GM21423 (cell line): ENCODE measurements at regions not wholly inside any gene's neighbourhood (a gene's known extent, or its start where the extent isn't known, plus 50 kb on each side); places are given as distances from the start of the nearest gene placed in this dataset.
A peak's percentile ranks its signal among the peaks of the same experiment; 100 is the strongest.

ENCODE experiments used
- ATAC-seq: cut with Tn5 transposase; IDR thresholded peaks from one replicate; pipeline ENCODE4 v1.9.1; 2021; ENCODE audit warnings: mild to moderate bottlenecking, moderate library complexity; ENCODE audit not compliant: unreplicated experiment

- ATAC-seq = peak; percentile 56
These were observed 187.5 kb upstream of the ACVR2A start for GRCh38 chr2:147657086-147658000.

- no peak for ATAC-seq
These were observed 194.8 kb upstream of the ACVR2A start for GRCh38 chr2:147649998-147650397.

- no peak for ATAC-seq
These were observed 195.5 kb upstream of the ACVR2A start for GRCh38 chr2:147649286-147649685.

GRCh38 chr2:147648471-147648870, 196.4 kb upstream of the ACVR2A start:
- ATAC-seq = no peak

- no peak for ATAC-seq
These were observed 197.0 kb upstream of the ACVR2A start for GRCh38 chr2:147647816-147648215.

- no peak for ATAC-seq
These were observed 197.9 kb upstream of the ACVR2A start for GRCh38 chr2:147646818-147647468.

GRCh38 chr2:147644491-147644890, 200.3 kb upstream of the ACVR2A start:
- ATAC-seq = no peak

GRCh38 chr2:147642765-147643164, 202.1 kb upstream of the ACVR2A start:
- ATAC-seq = no peak

GRCh38 chr2:147641651-147642050, 203.2 kb upstream of the ACVR2A start:
- no peak for ATAC-seq

GRCh38 chr2:147639891-147640290, 204.9 kb upstream of the ACVR2A start:
- peak; percentile 81 for ATAC-seq

- ATAC-seq = no peak
These were observed 205.4 kb upstream of the ACVR2A start for GRCh38 chr2:147639386-147639785.

GRCh38 chr2:147636886-147637285, 207.9 kb upstream of the ACVR2A start:
- ATAC-seq = no peak

GRCh38 chr2:147636238-147636882, 208.5 kb upstream of the ACVR2A start:
- no peak for ATAC-seq

GRCh38 chr2:147634826-147635225, 210.0 kb upstream of the ACVR2A start:
- no peak for ATAC-seq

GRCh38 chr2:147632198-147632597, 212.6 kb upstream of the ACVR2A start:
- no peak for ATAC-seq

- ATAC-seq = no peak
These were observed 213.5 kb upstream of the ACVR2A start for GRCh38 chr2:147631294-147631693.

- no peak for ATAC-seq
These were observed 214.2 kb upstream of the ACVR2A start for GRCh38 chr2:147630585-147630984.

- ATAC-seq = peak; percentile 33
These were observed 215.8 kb upstream of the ACVR2A start for GRCh38 chr2:147628971-147629421.

GRCh38 chr2:147623328-147623727, 221.5 kb upstream of the ACVR2A start:
- peak; percentile 96 for ATAC-seq

- no peak for ATAC-seq
These were observed 223.1 kb upstream of the ACVR2A start for GRCh38 chr2:147621656-147622197.

GRCh38 chr2:147619808-147620207, 225.0 kb upstream of the ACVR2A start:
- ATAC-seq = no peak
